CD4-positive, alpha-beta T cell treated with Interleukin-21 for 1 hour (primary cell): ENCODE measurements at regions not wholly inside any gene's neighbourhood (a gene's known extent, or its start where the extent isn't known, plus 50 kb on each side); places are given as distances from the start of the nearest gene placed in this dataset.

Experiments
- DNase-seq: peaks from one replicate; pipeline ENCODE4 v3.0.0-alpha.2; 2020

- no peak for DNase-seq
Measured at GRCh38 chr12:89977405-89978085, 268.9 kb upstream of the ATP2B1 start.

GRCh38 chr12:89976866-89977265, 268.2 kb upstream of the ATP2B1 start:
- DNase-seq: no peak

DNA sequence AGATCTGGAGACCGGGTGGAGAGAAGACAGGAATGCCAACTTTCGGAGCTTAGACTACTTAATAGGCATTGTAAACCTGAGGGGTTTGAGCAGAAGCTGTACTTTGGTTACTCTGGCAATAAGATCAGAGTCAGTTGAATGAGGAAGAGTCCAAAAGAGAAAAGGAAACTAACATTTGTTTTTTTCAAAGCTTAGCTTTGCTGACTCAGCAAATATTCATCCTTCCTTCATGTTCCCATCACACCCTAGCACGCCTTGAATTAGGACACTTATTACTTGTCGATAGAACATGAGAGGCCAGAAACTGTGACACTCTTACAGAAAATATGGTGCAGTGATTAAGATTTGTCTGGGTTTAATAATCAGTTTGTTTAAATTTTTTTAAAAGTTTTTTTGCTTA, 266.9 kb upstream of the ATP2B1 start:
- DNase-seq: no peak

GRCh38 chr12:89971880-89972279, 263.2 kb upstream of the ATP2B1 start:
- DNase-seq: no peak

DNA sequence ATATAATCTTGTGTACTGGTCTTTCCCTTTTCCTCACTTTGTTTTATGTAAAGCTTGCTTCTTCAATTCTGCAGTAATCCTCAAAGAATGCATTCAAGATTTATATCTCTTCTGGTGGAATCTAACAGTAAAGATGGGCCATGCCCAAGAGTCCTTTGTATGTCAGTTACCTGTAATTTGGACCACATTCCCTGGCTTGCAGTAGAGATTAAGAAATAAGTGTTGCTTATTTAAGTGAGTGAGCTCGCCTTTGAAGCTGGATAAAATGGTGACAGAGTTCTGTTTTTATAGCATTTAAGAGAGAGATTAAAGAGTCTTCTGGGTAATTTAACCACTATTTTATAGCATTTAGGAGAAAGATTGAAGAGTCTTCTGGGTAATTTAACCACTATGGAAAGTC, 262.1 kb upstream of the ATP2B1 start:
- no peak for DNase-seq

DNA sequence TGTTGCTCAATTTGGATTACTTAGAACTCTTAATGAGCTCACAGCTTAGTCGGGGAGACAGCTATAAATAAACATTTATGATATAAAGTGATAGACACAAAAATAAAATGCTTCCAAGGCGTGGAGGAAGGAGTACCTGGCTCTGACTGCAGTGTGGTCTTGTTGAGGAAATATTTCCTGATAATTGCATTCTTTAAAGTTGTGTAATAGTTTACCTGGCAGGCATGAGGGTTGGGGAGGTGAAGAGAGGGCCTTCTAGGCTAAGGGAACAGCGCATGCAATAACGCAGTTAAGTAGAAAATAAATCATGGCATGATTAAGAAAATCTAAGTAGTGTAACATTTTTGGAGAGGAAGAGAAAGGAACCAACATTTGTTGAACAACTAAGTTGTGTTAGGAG, 260.5 kb upstream of the ATP2B1 start:
- DNase-seq: no peak

DNA sequence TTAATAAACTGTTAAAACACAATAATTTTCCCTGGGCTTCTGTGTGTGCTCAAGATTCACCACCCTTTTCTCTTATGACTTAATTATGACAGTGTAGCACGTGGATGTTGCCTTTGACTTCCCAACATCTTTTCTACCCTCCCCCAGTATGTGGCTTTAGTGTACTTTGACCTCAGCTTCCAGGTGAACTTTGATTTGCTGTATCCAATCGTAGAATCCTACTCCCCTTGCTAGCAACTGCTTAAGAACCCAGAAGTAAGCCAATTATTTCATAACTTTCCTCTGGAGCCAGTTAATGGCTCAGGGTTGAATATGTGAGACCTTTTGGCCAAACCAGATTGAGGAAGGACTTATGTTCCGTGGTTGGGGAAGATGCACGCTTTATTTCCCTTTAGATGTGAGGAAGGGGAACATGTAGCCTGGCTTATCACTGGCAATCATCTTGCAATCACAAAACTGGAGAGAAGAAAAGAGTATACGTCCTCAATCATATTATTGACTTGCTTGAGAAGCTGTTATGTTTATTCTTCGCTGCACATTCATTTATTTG, 259.6 kb upstream of the ATP2B1 start:
- no peak for DNase-seq

DNA sequence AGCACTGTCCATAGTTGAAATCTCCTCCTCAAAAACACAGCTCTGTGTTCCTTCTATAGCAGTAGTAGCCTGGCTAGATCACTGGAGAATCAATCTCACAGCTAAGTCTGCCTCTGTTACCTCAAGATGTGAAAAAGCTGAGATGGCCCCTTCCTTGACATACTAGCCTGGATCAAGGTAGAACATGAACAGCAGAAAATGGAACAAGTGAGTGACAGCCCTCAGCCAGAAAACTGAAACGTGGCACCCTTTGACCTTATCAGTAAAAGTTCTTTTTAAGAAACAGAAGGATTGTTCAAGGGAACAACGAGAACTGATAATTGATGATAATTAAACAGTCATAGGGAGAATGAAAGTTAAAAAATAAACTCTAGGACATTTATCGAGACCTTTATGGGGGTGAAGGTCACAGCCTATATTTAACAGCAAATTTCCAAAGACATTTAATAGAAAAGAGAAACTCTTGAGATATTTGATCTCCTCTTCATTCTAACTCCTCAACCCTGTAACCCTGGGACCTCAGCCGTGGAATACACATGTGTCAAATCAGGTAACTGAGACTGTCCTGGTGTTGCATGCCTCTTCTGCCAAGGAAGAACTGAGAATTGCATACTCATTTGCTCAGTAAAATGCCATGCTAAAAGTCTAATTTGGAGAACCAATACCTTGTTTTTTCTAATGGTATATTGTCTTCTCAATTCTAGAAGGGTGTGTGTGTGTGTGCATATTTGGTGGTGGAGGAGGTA, 258.0 kb upstream of the ATP2B1 start:
- DNase-seq: no peak

GRCh38 chr12:89965993-89966392, 257.4 kb upstream of the ATP2B1 start:
- DNase-seq: no peak

- DNase-seq: peak; percentile 15
Measured at GRCh38 chr12:89962648-89963047, 254.0 kb upstream of the ATP2B1 start.

- DNase-seq: no peak
Measured at GRCh38 chr12:89960607-89961394, 252.2 kb upstream of the ATP2B1 start.

DNA sequence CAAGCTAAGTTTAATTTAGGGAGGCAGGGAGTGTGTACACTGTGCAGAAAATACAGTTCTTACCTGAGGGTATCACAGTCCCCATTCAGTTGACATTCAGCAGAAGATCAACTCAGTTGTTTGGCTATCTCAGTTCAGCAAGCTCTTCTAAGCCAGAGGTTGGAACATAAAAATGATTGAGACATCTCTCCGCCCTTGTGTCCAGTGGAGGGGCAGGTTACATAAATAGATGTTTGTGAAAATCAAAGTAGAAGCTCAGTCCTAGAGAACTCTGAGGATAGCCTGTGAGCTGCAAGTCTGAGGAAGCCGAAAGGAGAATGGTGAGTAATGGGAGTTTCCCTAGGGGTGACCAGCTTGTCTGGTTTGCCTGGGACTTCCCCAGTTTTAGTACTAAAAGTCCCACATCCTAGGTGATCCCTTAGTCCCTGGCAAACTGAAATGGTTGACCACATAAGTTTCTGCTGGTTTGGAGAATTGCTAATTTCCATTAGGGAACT, 251.4 kb upstream of the ATP2B1 start:
- peak; percentile 48 for DNase-seq

DNA sequence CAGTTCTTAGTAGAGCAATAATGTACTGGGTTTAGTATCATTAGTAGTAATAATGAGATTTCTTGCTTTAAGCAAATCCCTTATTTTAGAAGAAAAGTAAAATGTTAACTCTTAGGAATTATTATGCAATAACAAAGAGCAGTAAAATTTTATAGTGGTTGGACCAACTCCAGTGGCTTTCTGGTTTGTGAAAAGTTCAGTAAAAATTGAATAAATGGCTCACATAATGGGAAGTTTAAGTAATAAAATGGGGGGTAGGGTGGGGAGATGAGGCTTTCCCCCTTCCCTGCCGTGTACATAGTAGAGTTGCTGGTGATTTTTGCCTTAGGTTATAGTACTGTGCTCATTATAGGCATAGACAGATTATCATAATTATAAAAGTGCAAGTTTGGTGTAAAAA, 250.5 kb upstream of the ATP2B1 start:
- no peak for DNase-seq

DNA sequence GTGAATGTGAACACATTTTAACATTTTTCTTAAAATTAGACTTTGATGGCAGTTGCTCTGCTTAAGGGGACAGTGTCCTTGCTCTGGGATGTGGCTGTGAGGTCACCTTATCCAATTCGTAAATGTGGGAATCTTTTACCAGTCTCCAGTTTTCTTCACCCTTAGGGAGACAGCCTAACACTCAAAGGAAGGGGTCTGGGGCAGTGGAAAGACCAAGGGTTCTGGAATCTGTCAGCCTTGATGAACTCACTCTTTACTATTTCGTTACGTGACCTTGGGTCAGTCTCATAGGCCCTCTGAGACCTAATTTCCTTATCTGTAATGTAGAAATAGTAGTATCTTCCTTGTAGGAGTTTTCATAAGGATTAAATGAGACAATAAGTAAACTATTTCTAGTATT, 245.6 kb upstream of the ATP2B1 start:
- DNase-seq: no peak

DNA sequence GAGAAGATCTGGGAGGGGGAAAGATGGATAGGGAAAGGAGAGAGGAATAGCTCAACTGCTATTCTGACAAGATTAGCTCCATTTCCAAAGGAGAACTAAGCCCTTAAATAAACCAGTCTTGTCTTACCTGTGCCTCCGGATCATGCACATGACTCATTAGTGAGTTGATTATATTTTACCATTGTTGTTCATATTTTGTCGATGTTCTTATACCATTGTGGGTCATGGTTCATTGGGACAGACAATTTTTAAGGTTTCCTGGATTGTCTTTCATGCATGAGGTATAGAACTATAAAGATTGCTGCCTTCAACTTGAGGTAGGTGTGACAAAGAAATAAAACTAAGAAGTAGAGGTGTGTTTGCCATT, 243.0 kb upstream of the ATP2B1 start:
- no peak for DNase-seq

DNA sequence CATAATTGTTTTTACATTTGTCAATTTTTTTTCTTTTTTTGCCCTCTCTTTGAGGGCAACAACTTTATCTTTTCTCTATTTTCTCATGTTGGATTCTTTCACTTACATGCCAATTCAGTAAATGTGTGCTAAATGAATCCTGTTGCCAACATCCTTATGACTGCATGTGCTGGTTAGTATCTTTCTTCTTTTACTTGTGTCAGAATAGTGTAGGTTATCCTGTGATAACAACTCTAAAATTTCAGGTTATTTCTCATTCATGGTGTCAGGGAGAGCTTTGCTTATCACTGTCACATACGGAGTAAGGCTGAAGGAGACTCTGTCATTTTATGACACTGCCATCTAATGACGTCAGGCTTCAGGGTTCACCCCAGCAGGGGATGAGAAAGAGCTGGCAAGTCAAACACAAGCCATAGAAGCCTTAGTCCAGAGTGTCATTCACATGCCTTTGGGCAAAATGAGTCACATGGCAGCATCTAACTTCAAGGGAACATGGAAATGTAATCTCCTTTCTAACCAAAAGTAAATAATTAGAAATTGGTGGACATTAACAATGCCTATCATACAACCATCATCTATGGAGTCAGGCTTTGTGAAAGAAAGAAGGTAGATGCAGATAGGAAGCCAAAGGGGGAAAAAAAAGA, 242.5 kb upstream of the ATP2B1 start:
- peak; percentile 52 for DNase-seq

GRCh38 chr12:89950421-89950820, 241.8 kb upstream of the ATP2B1 start:
- DNase-seq: peak; percentile 48

- peak; percentile 95 for DNase-seq
Measured at GRCh38 chr12:89949457-89950195, 241.0 kb upstream of the ATP2B1 start.

- peak; percentile 22 for DNase-seq
Measured at GRCh38 chr12:89948271-89949175, 239.9 kb upstream of the ATP2B1 start.

- DNase-seq: peak; percentile 16
Measured at GRCh38 chr12:89947437-89948270, 239.0 kb upstream of the ATP2B1 start.
